ENCODE measurements at regions not wholly inside any gene's neighbourhood (a gene's known extent, or its start where the extent isn't known, plus 50 kb on each side); places are given as distances from the start of the nearest gene placed in this dataset.

DNA sequence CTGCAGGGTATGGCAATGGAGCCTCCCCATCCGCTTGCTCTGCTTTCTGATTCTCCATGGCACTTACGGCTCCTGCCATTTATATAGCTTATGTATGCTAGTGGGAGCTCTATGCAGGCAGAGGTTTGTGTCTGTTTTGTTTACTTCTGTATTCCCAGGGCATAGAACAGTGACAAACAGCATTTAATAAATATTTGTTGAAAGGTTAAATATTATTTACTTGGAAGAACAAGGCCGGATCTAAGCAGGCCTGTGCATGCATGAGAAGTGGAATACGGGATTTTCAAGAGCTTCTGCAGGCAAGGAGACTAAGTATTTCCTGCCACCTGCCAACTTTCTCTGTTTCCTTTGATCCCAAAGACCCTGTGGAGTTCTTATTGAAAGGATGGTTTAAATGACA is 90.7 kb downstream of the XCL2 start:
- TF ChIP-seq, protein P1, sequence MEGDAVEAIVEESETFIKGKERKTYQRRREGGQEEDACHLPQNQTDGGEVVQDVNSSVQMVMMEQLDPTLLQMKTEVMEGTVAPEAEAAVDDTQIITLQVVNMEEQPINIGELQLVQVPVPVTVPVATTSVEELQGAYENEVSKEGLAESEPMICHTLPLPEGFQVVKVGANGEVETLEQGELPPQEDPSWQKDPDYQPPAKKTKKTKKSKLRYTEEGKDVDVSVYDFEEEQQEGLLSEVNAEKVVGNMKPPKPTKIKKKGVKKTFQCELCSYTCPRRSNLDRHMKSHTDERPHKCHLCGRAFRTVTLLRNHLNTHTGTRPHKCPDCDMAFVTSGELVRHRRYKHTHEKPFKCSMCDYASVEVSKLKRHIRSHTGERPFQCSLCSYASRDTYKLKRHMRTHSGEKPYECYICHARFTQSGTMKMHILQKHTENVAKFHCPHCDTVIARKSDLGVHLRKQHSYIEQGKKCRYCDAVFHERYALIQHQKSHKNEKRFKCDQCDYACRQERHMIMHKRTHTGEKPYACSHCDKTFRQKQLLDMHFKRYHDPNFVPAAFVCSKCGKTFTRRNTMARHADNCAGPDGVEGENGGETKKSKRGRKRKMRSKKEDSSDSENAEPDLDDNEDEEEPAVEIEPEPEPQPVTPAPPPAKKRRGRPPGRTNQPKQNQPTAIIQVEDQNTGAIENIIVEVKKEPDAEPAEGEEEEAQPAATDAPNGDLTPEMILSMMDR (IDR thresholded peaks at IDR 0.05): no peak
- TF ChIP-seq POLR2AphosphoS5 (IDR thresholded peaks at IDR 0.05): no peak

Measured in gastroesophageal sphincter (tissue), 3 donors.